GM19240 (cell line): ENCODE measurements at regions not wholly inside any gene's neighbourhood (a gene's known extent, or its start where the extent isn't known, plus 50 kb on each side); places are given as distances from the start of the nearest gene placed in this dataset.

ENCODE experiments used
- DNase-seq: peaks from one replicate; pipeline ENCODE4 v3.0.0; 2011; ENCODE audit warnings: low spot score; ENCODE audit not compliant: insufficient read length

- no peak for DNase-seq
Observed at GRCh38 chr4:107098401-107098800, 62.3 kb upstream of the DKK2 start.

- DNase-seq, result no peak
Observed at GRCh38 chr4:107094976-107095375, 58.9 kb upstream of the DKK2 start.

GRCh38 chr4:107094332-107094731 is 58.2 kb upstream of the DKK2 start:
- no peak for DNase-seq
